ENCODE measurements at regions not wholly inside any gene's neighbourhood (a gene's known extent, or its start where the extent isn't known, plus 50 kb on each side); places are given as distances from the start of the nearest gene placed in this dataset.
A peak's percentile ranks its signal among the peaks of the same experiment; 100 is the strongest.

GRCh38 chr12:46664761-46665287 lies 161.0 kb downstream of the SLC38A4 start:
- in situ Hi-C loops (cut with MboI; ENCODE audit: low pct_unique_long_range_greater_than_20kb, low sequenced_read_pairs, unreplicated experiment), result loop anchor here (25.0 kb wide), 2 partner anchors 303 to 503 kb away; partner anchors contain the start of gene SLC38A2
- no peak for DNase-seq (ENCODE audit: low spot score)

GRCh38 chr12:46663318-46663717 lies 162.5 kb downstream of the SLC38A4 start:
- DNase-seq (ENCODE audit: low spot score), result no peak
- in situ Hi-C loops (cut with MboI; ENCODE audit: low pct_unique_long_range_greater_than_20kb, low sequenced_read_pairs, unreplicated experiment), result loop anchor here (25.0 kb wide), 2 partner anchors 301 to 501 kb away; partner anchors contain the start of gene SLC38A2
- no peak for TF ChIP-seq CTCF (IDR thresholded peaks at IDR 0.05; ENCODE audit: extremely low read depth, insufficient read depth, missing control alignments)

More at GRCh38 chr12:46664761-46665287, 161.0 kb downstream of the SLC38A4 start:
- TF ChIP-seq CTCF (IDR thresholded peaks at IDR 0.05; ENCODE audit: extremely low read depth, insufficient read depth, missing control alignments), result no peak

GRCh38 chr12:46661110-46661845 lies 164.5 kb downstream of the SLC38A4 start:
- peak; percentile 49 for DNase-seq (ENCODE audit: low spot score)
- TF ChIP-seq CTCF (IDR thresholded peaks at IDR 0.05; ENCODE audit: extremely low read depth, insufficient read depth, missing control alignments), result peak; percentile 74
- in situ Hi-C loops (cut with MboI; ENCODE audit: low pct_unique_long_range_greater_than_20kb, low sequenced_read_pairs, unreplicated experiment), result loop anchor here (25.0 kb wide), 2 partner anchors 299 to 499 kb away; partner anchors contain the start of gene SLC38A2

GRCh38 chr12:46660719-46661109 lies 165.1 kb downstream of the SLC38A4 start:
- DNase-seq (ENCODE audit: low spot score), result no peak
- no peak for TF ChIP-seq CTCF (IDR thresholded peaks at IDR 0.05; ENCODE audit: extremely low read depth, insufficient read depth, missing control alignments)
- in situ Hi-C loops (cut with MboI; ENCODE audit: low pct_unique_long_range_greater_than_20kb, low sequenced_read_pairs, unreplicated experiment), result loop anchor here (25.0 kb wide), 2 partner anchors 298 to 498 kb away; partner anchors contain the start of gene SLC38A2

GRCh38 chr12:46660276-46660675 lies 165.5 kb downstream of the SLC38A4 start:
- no peak for DNase-seq (ENCODE audit: low spot score)
- in situ Hi-C loops (cut with MboI; ENCODE audit: low pct_unique_long_range_greater_than_20kb, low sequenced_read_pairs, unreplicated experiment), result loop anchor here (25.0 kb wide), 2 partner anchors 298 to 498 kb away; partner anchors contain the start of gene SLC38A2
- TF ChIP-seq CTCF (IDR thresholded peaks at IDR 0.05; ENCODE audit: extremely low read depth, insufficient read depth, missing control alignments), result no peak

GRCh38 chr12:46659824-46660223 lies 166.0 kb downstream of the SLC38A4 start:
- in situ Hi-C loops (cut with MboI; ENCODE audit: low pct_unique_long_range_greater_than_20kb, low sequenced_read_pairs, unreplicated experiment), result loop anchor here (25.0 kb wide), 2 partner anchors 298 to 498 kb away; partner anchors contain the start of gene SLC38A2
- TF ChIP-seq CTCF (IDR thresholded peaks at IDR 0.05; ENCODE audit: extremely low read depth, insufficient read depth, missing control alignments), result no peak
- DNase-seq (ENCODE audit: low spot score), result no peak

All from GM13977 (cell line).